Smooth muscle cell (in vitro differentiated cells): ENCODE measurements at regions not wholly inside any gene's neighbourhood (a gene's known extent, or its start where the extent isn't known, plus 50 kb on each side); places are given as distances from the start of the nearest gene placed in this dataset.

Source experiments
- DNase-seq: peaks from one replicate; lab custom pipeline; 2025; ENCODE audit not compliant: unreplicated experiment; lab: John Stamatoyannopoulos, UW
- H2AFZ ChIP-seq: fragments of 200-600 bp; sonication (generic); 2 replicates; pipeline ENCODE4 v1.6.0; 2016; ENCODE audit warnings: antibody characterized with exemption, low read depth, mild to moderate bottlenecking
- H3F3A ChIP-seq: fragments of 200-600 bp; sonication (generic); 2 replicates; pipeline ENCODE4 v1.6.0; 2017; ENCODE audit warnings: antibody characterized with exemption, low read depth
- H3K27ac ChIP-seq: fragments of 200-600 bp; sonication (generic); 2 replicates; pipeline ENCODE4 v1.5.1; 2016; ENCODE audit warnings: low read depth, mild to moderate bottlenecking
- H3K27me3 ChIP-seq: fragments of 200-600 bp; sonication (generic); 2 replicates; pipeline ENCODE4 v1.6.1; 2016; ENCODE audit warnings: low read depth, mild to moderate bottlenecking
- H3K36me3 ChIP-seq: fragments of 200-600 bp; sonication (generic); 2 replicates; pipeline ENCODE4 v1.5.1; 2016; ENCODE audit warnings: low read depth
- H3K4me1 ChIP-seq: fragments of 200-600 bp; sonication (generic); 2 replicates; pipeline ENCODE4 v1.5.1; 2016; ENCODE audit warnings: low read depth
- H3K4me2 ChIP-seq: fragments of 200-600 bp; sonication (generic); 2 replicates; pipeline ENCODE4 v1.6.0; 2016; ENCODE audit warnings: mild to moderate bottlenecking
- H3K4me3 ChIP-seq: fragments of 200-600 bp; sonication (generic); 2 replicates; pipeline ENCODE4 v1.5.1; 2016; ENCODE audit warnings: mild to moderate bottlenecking
- H3K79me2 ChIP-seq: fragments of 200-600 bp; sonication (generic); 2 replicates; pipeline ENCODE4 v1.6.0; 2016; ENCODE audit warnings: low read depth, mild to moderate bottlenecking
- H3K9ac ChIP-seq: fragments of 200-600 bp; sonication (generic); 2 replicates; pipeline ENCODE4 v1.6.0; 2016; ENCODE audit warnings: low read depth
- H3K9me3 ChIP-seq: fragments of 200-600 bp; sonication (generic); replicated peaks from 2 replicates; pipeline ENCODE4 v1.5.1; 2016; ENCODE audit warnings: low read depth
- H4K20me1 ChIP-seq: fragments of 200-600 bp; sonication (generic); 2 replicates; pipeline ENCODE4 v1.6.0; 2016; ENCODE audit warnings: low read depth
- CTCF ChIP-seq: fragments of 200-600 bp; sonication (generic); IDR thresholded peaks from 2 replicates; pipeline ENCODE4 v1.5.1; 2017; ENCODE audit warnings: borderline replicate concordance, mild to moderate bottlenecking, antibody characterized with exemption; ENCODE audit not compliant: insufficient read depth, poor library complexity, severe bottlenecking
- WGBS: methylation state at CpG from one replicate; pipeline ENCODE4 v1.1.7; 2016; ENCODE audit warnings: low lambda C conversion rate; 5-methylcytosine and 5-hydroxymethylcytosine counted together

DNA sequence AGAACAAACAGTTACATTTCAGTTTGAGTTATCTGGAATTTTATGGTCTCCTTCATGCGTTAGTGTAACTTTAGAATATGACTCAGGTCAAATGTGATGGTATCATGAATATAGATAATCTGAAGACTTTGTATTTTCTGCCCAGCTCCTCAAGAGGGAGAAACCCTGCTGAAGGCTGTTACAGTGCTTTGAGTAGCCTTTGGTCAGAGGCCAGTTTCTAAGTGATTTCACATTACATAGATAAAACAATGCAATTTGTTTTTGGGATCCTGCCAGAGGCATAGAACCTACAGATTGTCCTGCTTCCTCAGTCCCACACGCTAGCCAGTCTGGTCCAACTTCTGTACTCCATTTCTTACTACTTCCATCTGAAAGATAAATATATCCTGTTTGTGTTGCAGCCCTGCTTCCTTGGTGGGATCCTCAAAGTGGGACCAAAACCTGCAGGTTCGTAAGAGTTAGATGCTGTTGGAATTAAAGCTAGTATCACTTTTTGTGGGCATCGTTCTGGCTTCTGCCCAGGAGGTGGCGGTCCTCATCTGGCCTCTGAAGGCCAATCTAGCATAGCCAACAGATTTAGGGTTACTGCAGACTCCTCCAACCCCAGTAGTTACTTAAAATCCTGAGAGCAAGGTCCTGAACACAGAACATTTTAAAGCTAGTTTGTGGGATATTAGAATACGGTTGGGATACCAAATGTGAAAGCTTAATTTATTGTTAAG, 645.8 kb upstream of the USP24 start:
- Histone ChIP-seq H3K36me3 (no peaks in the 10 kb centered on the region), H3K79me2 (no peaks in the 10 kb centered on the region), H3K9ac (no peak overlapping the region), H3K4me2 (peak overlapping the region; percentile 76), H3K4me3 (no peak overlapping the region), H3K4me1 (peaks cover 6% of the 10 kb centered on the region), H4K20me1 (no peaks in the 10 kb centered on the region), H3K27me3 (no peaks in the 10 kb centered on the region), H3K9me3 (no peaks in the 10 kb centered on the region), H3F3A (peaks cover 31% of the 10 kb centered on the region), H3K27ac (peak overlapping the region; percentile 72), H2AFZ (peak overlapping the region; percentile 6)
- 69% methylated on average over 6 of the region's 6 CpGs for WGBS
- no peak for DNase-seq
- no peak for TF ChIP-seq CTCF

DNA sequence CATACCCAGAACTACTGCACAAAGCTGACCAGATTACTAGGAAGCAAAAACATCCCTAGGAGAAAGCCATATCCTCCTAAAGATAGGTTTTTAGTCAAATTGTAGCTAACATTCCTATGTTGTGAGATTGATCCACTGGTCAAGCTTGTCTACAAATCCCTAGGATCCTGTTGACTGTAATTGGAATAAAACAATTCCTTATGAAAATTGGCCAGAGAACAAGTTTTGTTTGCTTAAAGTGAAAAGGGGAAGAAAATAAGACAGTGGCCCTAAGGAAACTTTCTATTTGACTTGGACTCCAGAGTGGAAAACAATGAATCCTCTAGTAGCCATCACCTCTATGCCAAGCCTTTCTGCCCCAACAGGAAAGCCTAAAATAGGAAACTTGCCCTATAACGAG, 645.2 kb upstream of the USP24 start:
- H3K9ac ChIP-seq = no peak overlapping the region
- WGBS = 62% methylated on average over 1 of the region's 1 CpG
- TF ChIP-seq CTCF = no peak

GRCh38 chr1:55854911-55855310, 639.7 kb upstream of the USP24 start:
- no peak for DNase-seq
- H3K27me3 ChIP-seq = no peaks in the 10 kb centered on the region
- no peaks in the 10 kb centered on the region for H4K20me1 ChIP-seq
- H3K36me3 ChIP-seq = no peaks in the 10 kb centered on the region
- no peak overlapping the region for H2AFZ ChIP-seq
- H3K9me3 ChIP-seq = no peaks in the 10 kb centered on the region
- H3K4me3 ChIP-seq = no peak overlapping the region
- H3K27ac ChIP-seq = no peak overlapping the region
- no peak overlapping the region for H3K9ac ChIP-seq
- no peaks in the 10 kb centered on the region for H3K79me2 ChIP-seq
- H3K4me2 ChIP-seq = peak overlapping the region; percentile 37
- TF ChIP-seq CTCF = no peak
- no peaks in the 10 kb centered on the region for H3F3A ChIP-seq
- no peaks in the 10 kb centered on the region for H3K4me1 ChIP-seq
- WGBS = 96% methylated on average over 2 of the region's 2 CpGs

More for the DNA sequence above, 645.2 kb upstream of the USP24 start:
- Histone ChIP-seq H3F3A (peaks cover 31% of the 10 kb centered on the region), H3K9me3 (no peaks in the 10 kb centered on the region), H3K4me3 (no peak overlapping the region), H3K4me1 (peaks cover 6% of the 10 kb centered on the region), H3K27ac (peak overlapping the region; percentile 72), H4K20me1 (no peaks in the 10 kb centered on the region), H3K27me3 (no peaks in the 10 kb centered on the region), H3K36me3 (no peaks in the 10 kb centered on the region), H3K4me2 (peak overlapping the region; percentile 76), H3K79me2 (no peaks in the 10 kb centered on the region), H2AFZ (peak overlapping the region; percentile 6)
- no peak for DNase-seq

- no peaks in the 10 kb centered on the region for H3K36me3 ChIP-seq
- no peaks in the 10 kb centered on the region for H3K79me2 ChIP-seq
- no peak overlapping the region for H2AFZ ChIP-seq
- no peak overlapping the region for H3K4me3 ChIP-seq
- H3K4me2 ChIP-seq = no peak overlapping the region
- H4K20me1 ChIP-seq = no peaks in the 10 kb centered on the region
- peak; percentile 5 for TF ChIP-seq CTCF
- H3F3A ChIP-seq = no peaks in the 10 kb centered on the region
- H3K27ac ChIP-seq = no peak overlapping the region
- DNase-seq = no peak
- H3K9ac ChIP-seq = no peak overlapping the region
- no peaks in the 10 kb centered on the region for H3K4me1 ChIP-seq
- 37% methylated on average over 1 of the region's 1 CpG for WGBS
- no peaks in the 10 kb centered on the region for H3K27me3 ChIP-seq
- no peaks in the 10 kb centered on the region for H3K9me3 ChIP-seq
Observed at GRCh38 chr1:55848906-55849305, 633.7 kb upstream of the USP24 start.
